Lower leg skin (tissue), 4 donors: ENCODE measurements at regions not wholly inside any gene's neighbourhood (a gene's known extent, or its start where the extent isn't known, plus 50 kb on each side); places are given as distances from the start of the nearest gene placed in this dataset.

Experiments used
- DNase-seq, 2 donors: peaks; one replicate each; pipeline ENCODE4 v3.0.0-alpha.2; 2019; ENCODE audit warnings: low spot score in 2 of 2
- H3K4me3 ChIP-seq: fragments of 200-600 bp; sonication (generic); 2 replicates; pipeline ENCODE4 v1.5.1; 2017; ENCODE audit warnings: mild to moderate bottlenecking, low read depth; ENCODE audit not compliant: poor library complexity, severe bottlenecking
- CTCF ChIP-seq, 3 donors: fragments of 450-650 bp; IDR thresholded peaks; one replicate each; pipeline ENCODE4 v1.5.1; 2016; ENCODE audit warnings: antibody characterized with exemption in 3 of 3, mild to moderate bottlenecking in 3 of 3, moderate library complexity in 2 of 3
- POLR2A ChIP-seq, 2 donors: fragments of 450-650 bp; IDR thresholded peaks; one replicate each; pipeline ENCODE4 v1.6.1; 2016 to 2017; ENCODE audit warnings: antibody characterized with exemption in 2 of 2, mild to moderate bottlenecking in 1 of 2, moderate library complexity in 1 of 2
- WGBS, 2 donors: methylation state at CpG; one replicate each; pipeline ENCODE4 v1.1.5; 2018; 5-methylcytosine and 5-hydroxymethylcytosine counted together
- intact Hi-C: fragments of 100-400 bp; cut with DNase I; formaldehyde crosslinking; loops from one replicate; pipeline ENCODE4 v1.15.0; 2023; ENCODE audit warnings: low total_unique reads

GRCh38 chr3:71979175-71979574, 194.2 kb upstream of the PROK2 start:
- TF ChIP-seq CTCF (IDR thresholded peaks at IDR 0.05) (no peak), POLR2A (IDR thresholded peaks at IDR 0.05) (no peak)
- intact Hi-C loops = no loop called here
- no peak overlapping the region for H3K4me3 ChIP-seq
- 83 to 88% methylated on average over 3 of the region's 3 CpGs for WGBS, 2 donors
- no peak for DNase-seq

GRCh38 chr3:71978150-71978721, 193.3 kb upstream of the PROK2 start:
- intact Hi-C loops = no loop called here
- WGBS, 2 donors = 42 to 57% methylated on average over 7 of the region's 7 CpGs
- no peak for TF ChIP-seq CTCF (IDR thresholded peaks at IDR 0.05)
- no peak for TF ChIP-seq POLR2A (IDR thresholded peaks at IDR 0.05)
- no peak overlapping the region for H3K4me3 ChIP-seq
- no peak for DNase-seq

GRCh38 chr3:71977525-71977924, 192.6 kb upstream of the PROK2 start:
- intact Hi-C loops = no loop called here
- TF ChIP-seq CTCF (IDR thresholded peaks at IDR 0.05) = no peak
- no peak for TF ChIP-seq POLR2A (IDR thresholded peaks at IDR 0.05)
- H3K4me3 ChIP-seq = no peak overlapping the region
- 51 to 54% methylated on average over 4 of the region's 4 CpGs for WGBS, 2 donors
- DNase-seq = no peak

- intact Hi-C loops = no loop called here
- WGBS, 2 donors = 93 to 95% methylated on average over 2 of the region's 2 CpGs
- H3K4me3 ChIP-seq = no peak overlapping the region
- DNase-seq = no peak
- TF ChIP-seq POLR2A (IDR thresholded peaks at IDR 0.05) = no peak
- no peak for TF ChIP-seq CTCF (IDR thresholded peaks at IDR 0.05)
These were observed 190.6 kb upstream of the PROK2 start for GRCh38 chr3:71975573-71975972.

- DNase-seq = no peak
- intact Hi-C loops = no loop called here
- H3K4me3 ChIP-seq = no peak overlapping the region
- no peak for TF ChIP-seq POLR2A (IDR thresholded peaks at IDR 0.05)
- no peak for TF ChIP-seq CTCF (IDR thresholded peaks at IDR 0.05)
- WGBS, 2 donors = 80 to 86% methylated on average over 3 of the region's 3 CpGs
These were observed 189.8 kb upstream of the PROK2 start for GRCh38 chr3:71974786-71975185.
